ENCODE measurements at regions not wholly inside any gene's neighbourhood (a gene's known extent, or its start where the extent isn't known, plus 50 kb on each side); places are given as distances from the start of the nearest gene placed in this dataset.
"Not testable (repeated sequence)": the region's sequence is repeated elsewhere in the genome, so short reads cannot be mapped to it uniquely, and the experiment has no call there.

DNA sequence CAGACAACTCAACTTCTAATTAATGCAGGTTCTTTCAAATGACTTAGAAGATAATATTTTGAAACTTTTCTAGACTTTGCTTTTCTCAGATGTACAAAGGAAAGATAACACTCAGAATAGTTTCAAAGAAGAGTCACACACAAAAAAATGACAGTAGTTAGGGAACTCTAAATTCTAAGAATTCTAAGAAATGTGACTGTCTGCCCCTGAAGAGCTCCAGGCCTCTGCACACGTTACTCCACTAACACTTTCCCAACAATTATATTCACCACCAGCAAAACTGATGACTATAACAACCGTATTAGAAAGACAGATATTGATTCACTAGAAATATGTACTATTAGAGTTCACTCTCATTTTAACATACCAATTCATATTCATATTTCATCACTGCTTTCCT lies 133.3 kb upstream of the SMLR1 start:
- Histone ChIP-seq H3K27ac (ENCODE audit: low read depth, low read length) (no peak overlapping the region), H3K9me3 (ENCODE audit: control insufficient read depth in 5 of 5, low read length in 5 of 5) (peaks cover 0 to 3% (median 0%) of the 10 kb centered on the region in 5 donors), H3K27me3 (ENCODE audit: control insufficient read depth in 5 of 5, insufficient read depth in 4 of 5, low read length in 5 of 5) (peaks cover 0 to 4% (median 0%) of the 10 kb centered on the region in 5 donors), H3K9ac (ENCODE audit: low read length in 5 of 5) (no peak overlapping the region), H3K4me1 (ENCODE audit: control insufficient read depth in 5 of 5, insufficient read depth in 5 of 5, low read length in 5 of 5) (no peaks in the 10 kb centered on the region), H3K4me3 (ENCODE audit: low read depth in 1 of 5, low read length in 5 of 5) (no peak overlapping the region), H3K36me3 (ENCODE audit: control insufficient read depth in 5 of 5, insufficient read depth in 5 of 5, low read length in 5 of 5) (no peaks in the 10 kb centered on the region)

DNA sequence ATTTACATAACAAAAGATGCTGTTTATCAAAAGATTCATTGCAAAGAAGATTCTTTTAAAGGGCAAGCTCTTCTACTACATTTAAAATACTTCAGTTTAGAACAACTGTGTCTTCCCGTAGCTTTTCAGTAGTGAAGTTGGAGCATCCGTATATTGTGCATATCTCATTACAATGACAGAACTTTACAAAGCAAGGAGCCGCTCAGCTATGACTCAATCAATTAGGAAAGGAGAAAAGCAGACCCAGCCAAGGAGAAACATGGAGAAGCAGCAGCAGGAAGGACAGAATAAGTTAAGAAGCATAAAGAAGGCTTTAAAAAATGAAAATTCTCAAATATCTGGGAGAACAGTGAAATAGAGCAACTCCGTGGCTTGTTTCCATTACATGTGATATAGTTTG lies 132.6 kb upstream of the SMLR1 start:
- H3K4me3 ChIP-seq (ENCODE audit: low read depth in 1 of 5, low read length in 5 of 5) = no peak overlapping the region
- no peaks in the 10 kb centered on the region for H3K4me1 ChIP-seq (ENCODE audit: control insufficient read depth in 5 of 5, insufficient read depth in 5 of 5, low read length in 5 of 5)
- no peak overlapping the region for H3K27ac ChIP-seq (ENCODE audit: low read depth, low read length)
- H3K9ac ChIP-seq (ENCODE audit: low read length in 5 of 5) = no peak overlapping the region
- peaks cover 0 to 4% (median 0%) of the 10 kb centered on the region in 5 donors for H3K27me3 ChIP-seq (ENCODE audit: control insufficient read depth in 5 of 5, insufficient read depth in 4 of 5, low read length in 5 of 5)
- H3K9me3 ChIP-seq (ENCODE audit: control insufficient read depth in 5 of 5, low read length in 5 of 5) = peaks cover 0 to 3% (median 0%) of the 10 kb centered on the region in 5 donors
- H3K36me3 ChIP-seq (ENCODE audit: control insufficient read depth in 5 of 5, insufficient read depth in 5 of 5, low read length in 5 of 5) = no peaks in the 10 kb centered on the region

DNA sequence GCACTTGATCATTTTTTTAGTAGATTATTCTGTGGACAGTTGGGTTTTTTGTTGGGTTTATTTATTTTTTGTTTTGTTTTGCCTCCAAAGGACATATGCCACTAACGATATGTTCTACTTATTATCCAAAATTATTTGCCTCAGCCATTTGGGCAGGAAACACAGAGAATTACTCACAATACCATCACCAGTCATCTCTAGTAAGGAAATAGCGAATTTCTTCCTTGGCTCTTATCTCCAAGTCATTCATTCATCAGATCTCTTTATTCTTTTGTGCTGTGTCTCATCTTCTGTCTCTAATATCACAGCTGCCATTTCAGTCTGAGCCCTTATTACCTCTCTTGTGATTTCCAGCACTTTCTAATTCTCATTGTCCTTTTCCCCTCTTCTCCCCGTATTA lies 130.4 kb upstream of the SMLR1 start:
- Histone ChIP-seq H3K27me3 (ENCODE audit: control insufficient read depth in 5 of 5, insufficient read depth in 4 of 5, low read length in 5 of 5) (peaks cover 0 to 4% (median 0%) of the 10 kb centered on the region in 5 donors), H3K4me3 (ENCODE audit: low read depth in 1 of 5, low read length in 5 of 5) (no peak overlapping the region), H3K4me1 (ENCODE audit: control insufficient read depth in 5 of 5, insufficient read depth in 5 of 5, low read length in 5 of 5) (no peaks in the 10 kb centered on the region), H3K36me3 (ENCODE audit: control insufficient read depth in 5 of 5, insufficient read depth in 5 of 5, low read length in 5 of 5) (no peaks in the 10 kb centered on the region), H3K27ac (ENCODE audit: low read depth, low read length) (no peak overlapping the region), H3K9ac (ENCODE audit: low read length in 5 of 5) (no peak overlapping the region), H3K9me3 (ENCODE audit: control insufficient read depth in 5 of 5, low read length in 5 of 5) (peaks cover 0 to 3% (median 0%) of the 10 kb centered on the region in 5 donors)

DNA sequence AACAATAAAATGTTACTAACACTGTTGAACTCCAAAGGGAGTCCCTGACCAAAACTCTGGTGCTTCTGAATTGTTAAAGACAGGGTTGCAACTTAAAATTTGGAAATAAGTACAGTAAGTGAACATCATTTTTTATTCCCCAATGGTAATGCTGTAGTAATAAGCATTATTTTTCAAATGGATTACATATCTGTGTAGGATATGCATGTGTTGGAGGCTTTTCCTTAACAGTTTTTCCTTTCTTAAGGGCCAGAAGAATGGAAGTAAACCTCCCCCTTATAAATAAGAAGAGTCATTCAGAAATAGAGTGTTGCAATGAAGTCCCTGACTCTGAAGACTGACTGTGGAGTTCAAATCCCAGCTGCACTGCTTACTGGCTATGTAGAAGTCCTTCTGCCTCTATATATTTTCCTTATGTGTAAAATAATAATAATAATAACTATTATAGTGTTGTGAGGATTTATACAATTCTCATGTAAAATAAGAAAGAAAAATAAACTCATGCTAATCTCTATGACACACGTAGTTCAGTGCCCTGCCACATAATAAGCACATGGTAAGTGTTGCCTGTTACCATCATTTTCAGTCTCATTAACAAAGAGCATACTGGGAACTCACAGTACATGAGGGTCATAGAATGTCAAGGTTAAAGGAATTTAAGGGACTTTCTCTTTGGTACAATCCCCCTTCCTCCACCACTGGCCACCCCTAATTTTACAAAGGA lies 129.8 kb upstream of the SMLR1 start:
- no peak overlapping the region for H3K9ac ChIP-seq (ENCODE audit: low read length in 5 of 5)
- H3K27ac ChIP-seq (ENCODE audit: low read depth, low read length) = no peak overlapping the region
- H3K36me3 ChIP-seq (ENCODE audit: control insufficient read depth in 5 of 5, insufficient read depth in 5 of 5, low read length in 5 of 5) = no peaks in the 10 kb centered on the region
- no peaks in the 10 kb centered on the region for H3K4me1 ChIP-seq (ENCODE audit: control insufficient read depth in 5 of 5, insufficient read depth in 5 of 5, low read length in 5 of 5)
- no peak overlapping the region for H3K4me3 ChIP-seq (ENCODE audit: low read depth in 1 of 5, low read length in 5 of 5)
- peaks cover 0 to 3% (median 0%) of the 10 kb centered on the region in 5 donors for H3K9me3 ChIP-seq (ENCODE audit: control insufficient read depth in 5 of 5, low read length in 5 of 5)
- peaks cover 0 to 4% (median 0%) of the 10 kb centered on the region in 5 donors for H3K27me3 ChIP-seq (ENCODE audit: control insufficient read depth in 5 of 5, insufficient read depth in 4 of 5, low read length in 5 of 5)

DNA sequence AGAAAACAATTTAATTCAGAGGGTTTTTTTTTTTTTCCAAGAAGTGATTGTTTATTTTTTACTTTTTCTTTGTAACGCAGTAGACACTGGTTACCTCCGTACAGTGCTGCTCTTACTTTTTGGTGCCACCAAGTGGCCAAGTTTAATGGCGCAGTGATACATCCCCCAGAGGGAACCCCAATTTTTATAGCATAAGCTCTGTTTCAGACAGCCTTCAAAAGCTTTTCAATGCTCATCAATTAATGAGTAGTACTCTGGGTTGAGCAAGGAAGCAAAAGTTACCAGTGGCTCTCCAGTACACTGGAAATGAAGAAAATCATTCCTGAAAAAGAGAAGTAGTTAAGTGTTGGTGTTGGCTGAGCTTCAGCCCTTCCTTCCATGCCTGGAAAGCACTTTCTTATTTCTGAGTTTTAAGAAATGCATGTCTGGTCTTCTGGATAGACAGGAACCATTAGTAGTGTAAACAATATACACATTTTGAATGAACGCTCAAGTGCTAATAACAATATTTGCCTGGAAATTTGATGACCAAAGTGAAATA lies 129.1 kb upstream of the SMLR1 start:
- H3K9ac ChIP-seq (ENCODE audit: low read length in 5 of 5) = no peak overlapping the region
- H3K27ac ChIP-seq (ENCODE audit: low read depth, low read length) = no peak overlapping the region
- H3K9me3 ChIP-seq (ENCODE audit: control insufficient read depth in 5 of 5, low read length in 5 of 5) = peaks cover 0 to 3% (median 0%) of the 10 kb centered on the region in 5 donors
- H3K27me3 ChIP-seq (ENCODE audit: control insufficient read depth in 5 of 5, insufficient read depth in 4 of 5, low read length in 5 of 5) = peaks cover 0 to 4% (median 0%) of the 10 kb centered on the region in 5 donors
- H3K4me3 ChIP-seq (ENCODE audit: low read depth in 1 of 5, low read length in 5 of 5) = no peak overlapping the region
- no peaks in the 10 kb centered on the region for H3K36me3 ChIP-seq (ENCODE audit: control insufficient read depth in 5 of 5, insufficient read depth in 5 of 5, low read length in 5 of 5)
- H3K4me1 ChIP-seq (ENCODE audit: control insufficient read depth in 5 of 5, insufficient read depth in 5 of 5, low read length in 5 of 5) = no peaks in the 10 kb centered on the region

DNA sequence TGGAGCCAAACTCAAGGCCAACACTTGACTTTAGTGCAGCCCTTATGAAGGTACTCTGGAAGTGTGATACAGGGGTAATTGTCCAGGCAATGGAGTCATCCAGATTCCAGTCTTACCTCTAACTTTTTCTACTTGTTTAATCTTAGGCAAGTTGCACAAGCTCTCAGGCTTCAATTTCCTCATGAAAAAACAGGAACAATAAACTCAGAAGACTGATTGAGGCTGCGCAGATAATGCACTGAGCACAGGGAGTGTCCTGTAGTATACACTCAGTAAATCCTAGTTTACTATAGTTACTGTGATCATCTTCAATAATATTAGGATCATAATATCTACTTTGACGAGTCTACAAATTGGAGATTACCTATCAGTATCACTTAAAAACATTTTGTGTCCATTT lies 127.5 kb upstream of the SMLR1 start:
- peaks cover 0 to 2% (median 0%) of the 10 kb centered on the region in 5 donors for H3K9me3 ChIP-seq (ENCODE audit: control insufficient read depth in 5 of 5, low read length in 5 of 5)
- no peak overlapping the region for H3K27ac ChIP-seq (ENCODE audit: low read depth, low read length)
- H3K4me1 ChIP-seq (ENCODE audit: control insufficient read depth in 5 of 5, insufficient read depth in 5 of 5, low read length in 5 of 5) = no peaks in the 10 kb centered on the region
- no peak overlapping the region for H3K4me3 ChIP-seq (ENCODE audit: low read depth in 1 of 5, low read length in 5 of 5)
- H3K27me3 ChIP-seq (ENCODE audit: control insufficient read depth in 5 of 5, insufficient read depth in 4 of 5, low read length in 5 of 5) = peaks cover 0 to 4% (median 0%) of the 10 kb centered on the region in 5 donors
- no peak overlapping the region for H3K9ac ChIP-seq (ENCODE audit: low read length in 5 of 5)
- no peaks in the 10 kb centered on the region for H3K36me3 ChIP-seq (ENCODE audit: control insufficient read depth in 5 of 5, insufficient read depth in 5 of 5, low read length in 5 of 5)

DNA sequence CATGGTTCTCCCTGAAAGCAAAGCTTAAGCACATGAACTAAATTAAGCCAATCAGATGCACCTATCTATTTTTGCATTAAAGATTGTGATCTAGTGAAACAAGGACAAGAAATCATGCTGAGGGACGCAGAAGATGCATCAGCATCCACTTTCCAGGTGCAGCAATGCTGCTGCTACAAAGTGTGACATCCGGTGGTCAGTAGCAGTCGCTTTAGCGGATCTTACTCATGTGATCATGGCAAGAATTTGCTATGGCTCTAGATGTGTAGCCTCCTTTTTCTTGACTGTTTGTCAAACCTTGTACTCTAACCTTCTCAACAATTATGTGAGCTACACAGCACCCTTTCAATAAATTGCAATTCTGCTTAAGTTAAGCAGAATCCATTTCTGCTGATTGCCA lies 126.8 kb upstream of the SMLR1 start:
- no peak overlapping the region for H3K9ac ChIP-seq (ENCODE audit: low read length in 5 of 5)

DNA sequence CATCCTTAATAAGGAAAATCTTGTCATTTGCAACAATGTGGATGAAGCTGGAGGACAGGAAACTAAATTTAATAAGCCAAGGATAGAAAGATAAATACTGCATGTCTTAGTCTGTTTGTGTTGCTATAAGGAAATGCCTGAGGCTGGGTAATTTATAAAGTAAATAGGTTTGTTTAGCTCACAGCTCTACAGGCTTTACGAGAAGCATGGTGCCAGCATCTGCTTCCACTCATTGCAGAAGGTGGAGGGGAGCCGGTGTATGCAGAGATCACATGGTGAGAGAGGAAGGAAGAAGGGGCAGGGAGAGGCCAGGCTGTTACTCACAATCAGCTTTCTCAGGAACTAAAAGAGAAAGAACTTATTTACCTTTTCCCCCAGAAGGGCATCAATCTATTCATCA lies 118.9 kb upstream of the SMLR1 start:
- Histone ChIP-seq H3K36me3 (ENCODE audit: control insufficient read depth in 5 of 5, insufficient read depth in 5 of 5, low read length in 5 of 5) (no peaks in the 10 kb centered on the region), H3K4me1 (ENCODE audit: control insufficient read depth in 5 of 5, insufficient read depth in 5 of 5, low read length in 5 of 5) (no peaks in the 10 kb centered on the region), H3K27ac (ENCODE audit: low read depth, low read length) (no peak overlapping the region), H3K9me3 (ENCODE audit: control insufficient read depth in 5 of 5, low read length in 5 of 5) (peaks cover 0 to 6% (median 0%) of the 10 kb centered on the region in 5 donors), H3K9ac (ENCODE audit: low read length in 5 of 5) (no peak overlapping the region), H3K27me3 (ENCODE audit: control insufficient read depth in 5 of 5, insufficient read depth in 4 of 5, low read length in 5 of 5) (no peaks in the 10 kb centered on the region), H3K4me3 (ENCODE audit: low read depth in 1 of 5, low read length in 5 of 5) (no peak overlapping the region)

More for the DNA sequence above, 126.8 kb upstream of the SMLR1 start:
- Histone ChIP-seq H3K9me3 (ENCODE audit: control insufficient read depth in 5 of 5, low read length in 5 of 5) (no peaks in the 10 kb centered on the region), H3K27me3 (ENCODE audit: control insufficient read depth in 5 of 5, insufficient read depth in 4 of 5, low read length in 5 of 5) (peaks cover 0 to 4% (median 0%) of the 10 kb centered on the region in 5 donors), H3K27ac (ENCODE audit: low read depth, low read length) (no peak overlapping the region), H3K36me3 (ENCODE audit: control insufficient read depth in 5 of 5, insufficient read depth in 5 of 5, low read length in 5 of 5) (no peaks in the 10 kb centered on the region), H3K4me3 (ENCODE audit: low read depth in 1 of 5, low read length in 5 of 5) (no peak overlapping the region), H3K4me1 (ENCODE audit: control insufficient read depth in 5 of 5, insufficient read depth in 5 of 5, low read length in 5 of 5) (no peaks in the 10 kb centered on the region)

DNA sequence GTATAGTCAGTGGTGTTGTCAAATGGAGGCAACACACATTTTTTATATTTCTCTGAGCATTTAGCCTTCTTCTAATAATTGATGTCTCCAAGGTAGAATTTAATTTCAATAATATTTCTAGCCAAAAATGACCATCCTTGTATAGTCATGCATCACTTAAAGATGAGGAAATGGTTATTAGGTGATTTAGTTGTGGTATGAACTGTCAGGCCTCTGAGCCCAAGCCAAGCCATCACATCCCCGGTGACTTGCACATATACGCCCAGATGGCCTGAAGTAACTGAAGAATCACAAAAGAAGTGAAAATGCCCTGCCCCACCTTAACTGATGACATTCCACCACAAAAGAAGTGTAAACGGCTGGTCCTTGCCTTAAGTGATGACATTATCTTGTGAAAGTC lies 115.6 kb upstream of the SMLR1 start:
- not testable (repeated sequence) for H3K4me3 ChIP-seq (ENCODE audit: low read depth in 1 of 5, low read length in 5 of 5); H3K9ac ChIP-seq (ENCODE audit: low read length in 5 of 5); H3K27ac ChIP-seq (ENCODE audit: low read depth, low read length); H3K9me3 ChIP-seq (ENCODE audit: control insufficient read depth in 5 of 5, low read length in 5 of 5); H3K36me3 ChIP-seq (ENCODE audit: control insufficient read depth in 5 of 5, insufficient read depth in 5 of 5, low read length in 5 of 5); H3K4me1 ChIP-seq (ENCODE audit: control insufficient read depth in 5 of 5, insufficient read depth in 5 of 5, low read length in 5 of 5); H3K27me3 ChIP-seq (ENCODE audit: control insufficient read depth in 5 of 5, insufficient read depth in 4 of 5, low read length in 5 of 5)

DNA sequence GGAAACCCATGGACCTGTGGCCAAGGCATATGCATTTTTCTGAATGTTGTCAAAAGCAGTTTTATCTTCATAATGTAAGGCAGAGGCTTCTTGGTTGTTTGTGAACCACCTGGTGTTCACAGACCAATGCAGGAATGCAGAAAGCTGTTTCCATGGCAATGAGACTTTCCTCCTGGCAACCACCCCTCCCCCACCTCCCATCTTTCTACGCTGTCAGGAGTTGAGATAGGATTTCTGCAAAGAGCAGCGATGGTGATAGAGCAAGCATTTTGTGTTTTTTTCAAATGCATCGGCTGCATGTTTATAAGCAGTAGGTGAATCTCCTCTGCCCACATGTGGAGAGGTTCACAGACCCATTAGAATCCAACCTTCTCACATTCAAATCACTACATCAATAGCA lies 114.1 kb upstream of the SMLR1 start:
- Histone ChIP-seq H3K4me3 (ENCODE audit: low read depth in 1 of 5, low read length in 5 of 5) (no peak overlapping the region), H3K36me3 (ENCODE audit: control insufficient read depth in 5 of 5, insufficient read depth in 5 of 5, low read length in 5 of 5) (no peaks in the 10 kb centered on the region), H3K4me1 (ENCODE audit: control insufficient read depth in 5 of 5, insufficient read depth in 5 of 5, low read length in 5 of 5) (no peaks in the 10 kb centered on the region), H3K9ac (ENCODE audit: low read length in 5 of 5) (no peak overlapping the region), H3K27ac (ENCODE audit: low read depth, low read length) (no peak overlapping the region), H3K9me3 (ENCODE audit: control insufficient read depth in 5 of 5, low read length in 5 of 5) (peaks cover 0 to 4% (median 0%) of the 10 kb centered on the region in 5 donors), H3K27me3 (ENCODE audit: control insufficient read depth in 5 of 5, insufficient read depth in 4 of 5, low read length in 5 of 5) (no peaks in the 10 kb centered on the region)

Measured in subcutaneous abdominal adipose tissue (tissue), 5 donors.